ENCODE measurements at regions not wholly inside any gene's neighbourhood (a gene's known extent, or its start where the extent isn't known, plus 50 kb on each side); places are given as distances from the start of the nearest gene placed in this dataset.

DNA sequence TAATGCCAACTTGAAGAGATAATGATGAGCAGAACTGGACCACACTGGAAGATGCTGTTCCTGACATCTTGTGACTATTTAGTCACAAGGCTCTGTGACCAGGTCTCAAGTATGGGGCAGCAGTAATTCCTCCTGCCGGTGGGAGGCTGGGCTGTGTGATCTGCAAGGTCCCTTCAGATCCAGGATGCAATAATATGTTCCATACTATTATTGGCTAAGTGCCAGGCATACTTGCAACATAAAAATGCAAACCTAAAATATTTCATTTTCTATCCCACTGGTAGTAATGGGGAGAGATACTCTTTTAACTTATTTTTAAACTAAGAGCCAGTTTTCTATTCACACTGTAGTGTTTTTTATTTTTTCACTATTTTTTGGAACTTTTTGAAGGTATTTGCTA lies 171.5 kb downstream of the CYP26A1 start:
- DNase-seq (ENCODE audit: low read depth) = no peak
- no peak overlapping the region for H3K4me3 ChIP-seq (ENCODE audit: low read depth, low read length)
- TF ChIP-seq, protein P1, sequence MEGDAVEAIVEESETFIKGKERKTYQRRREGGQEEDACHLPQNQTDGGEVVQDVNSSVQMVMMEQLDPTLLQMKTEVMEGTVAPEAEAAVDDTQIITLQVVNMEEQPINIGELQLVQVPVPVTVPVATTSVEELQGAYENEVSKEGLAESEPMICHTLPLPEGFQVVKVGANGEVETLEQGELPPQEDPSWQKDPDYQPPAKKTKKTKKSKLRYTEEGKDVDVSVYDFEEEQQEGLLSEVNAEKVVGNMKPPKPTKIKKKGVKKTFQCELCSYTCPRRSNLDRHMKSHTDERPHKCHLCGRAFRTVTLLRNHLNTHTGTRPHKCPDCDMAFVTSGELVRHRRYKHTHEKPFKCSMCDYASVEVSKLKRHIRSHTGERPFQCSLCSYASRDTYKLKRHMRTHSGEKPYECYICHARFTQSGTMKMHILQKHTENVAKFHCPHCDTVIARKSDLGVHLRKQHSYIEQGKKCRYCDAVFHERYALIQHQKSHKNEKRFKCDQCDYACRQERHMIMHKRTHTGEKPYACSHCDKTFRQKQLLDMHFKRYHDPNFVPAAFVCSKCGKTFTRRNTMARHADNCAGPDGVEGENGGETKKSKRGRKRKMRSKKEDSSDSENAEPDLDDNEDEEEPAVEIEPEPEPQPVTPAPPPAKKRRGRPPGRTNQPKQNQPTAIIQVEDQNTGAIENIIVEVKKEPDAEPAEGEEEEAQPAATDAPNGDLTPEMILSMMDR (conservative IDR thresholded peaks at IDR 0.05; ENCODE audit: low read depth, low read length) = no peak

DNA sequence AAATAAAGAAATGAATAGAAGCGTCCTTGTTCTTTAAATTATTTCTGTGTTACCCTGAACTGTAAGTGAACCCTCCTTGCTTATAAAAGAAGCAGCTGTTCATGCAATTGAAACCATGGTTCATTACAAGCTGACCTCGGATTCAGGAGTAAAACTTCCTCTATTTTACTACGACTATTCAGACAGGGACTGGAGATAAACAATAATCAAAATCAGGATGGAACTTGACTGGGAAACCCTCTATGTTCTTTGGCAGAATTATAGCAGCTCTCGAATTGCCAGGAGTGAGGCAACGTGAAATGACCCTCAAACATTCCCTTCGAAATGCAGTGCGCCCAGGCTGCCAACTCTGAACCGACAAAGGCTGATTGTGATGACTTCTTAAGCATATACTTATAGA lies 172.1 kb downstream of the CYP26A1 start:
- no peak overlapping the region for H3K4me3 ChIP-seq (ENCODE audit: low read depth, low read length)
- TF ChIP-seq, protein P1 (conservative IDR thresholded peaks at IDR 0.05; ENCODE audit: low read depth, low read length) = no peak
- no peak for DNase-seq (ENCODE audit: low read depth)

DNA sequence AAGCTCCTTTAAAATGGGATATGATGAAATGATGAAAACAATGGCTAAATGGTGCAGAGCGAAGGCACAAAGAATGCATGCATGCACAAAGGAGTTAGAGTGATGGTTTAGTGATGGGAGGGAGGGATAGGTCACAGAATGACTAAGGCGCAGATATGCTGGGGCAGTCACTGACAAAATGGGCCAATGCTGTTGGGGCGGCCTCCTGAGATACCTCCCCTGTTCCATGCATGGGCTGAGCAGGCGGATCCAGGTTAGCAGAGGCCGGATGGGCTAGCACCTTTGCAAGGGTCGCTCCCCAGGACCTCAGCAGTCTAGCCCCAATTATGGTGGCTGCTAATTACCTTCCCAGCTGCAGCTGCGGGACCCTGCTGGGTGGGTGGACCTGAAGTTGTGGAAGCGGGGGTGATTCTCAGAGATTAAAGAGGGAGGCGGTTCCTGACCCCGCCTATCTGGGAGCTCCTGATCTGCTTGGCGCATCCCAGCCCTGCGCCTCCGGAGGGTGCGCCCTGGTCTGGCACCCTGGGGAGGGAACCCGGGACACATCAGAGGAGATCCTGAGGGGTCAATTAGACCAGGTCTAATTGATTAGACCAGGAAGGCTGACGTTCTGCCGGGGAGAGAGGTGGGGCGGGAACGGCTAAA lies 175.0 kb downstream of the CYP26A1 start:
- H3K4me3 ChIP-seq (ENCODE audit: low read depth, low read length) = no peak overlapping the region
- TF ChIP-seq, protein P1 (conservative IDR thresholded peaks at IDR 0.05; ENCODE audit: low read depth, low read length) = no peak

DNA sequence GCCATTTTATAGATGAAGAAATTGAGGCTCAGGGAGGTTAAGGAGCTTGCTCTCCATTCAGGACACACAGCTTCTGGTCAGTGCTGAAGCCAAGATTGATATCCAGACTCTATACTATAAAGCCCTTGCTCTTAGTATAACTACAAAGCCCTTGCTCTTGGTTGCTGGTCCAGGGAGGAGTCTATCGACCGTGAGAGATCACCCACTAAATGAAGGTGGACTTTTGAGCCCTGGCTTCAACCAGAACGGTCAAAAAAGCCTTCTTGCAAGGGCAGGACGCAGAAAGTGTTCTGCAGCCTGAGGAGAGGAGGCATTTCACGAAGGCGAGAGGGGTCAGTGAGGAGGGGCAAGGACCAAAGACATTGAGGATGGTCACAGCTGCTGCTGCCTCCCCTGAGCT lies 176.3 kb downstream of the CYP26A1 start:
- DNase-seq (ENCODE audit: low read depth) = no peak
- H3K4me3 ChIP-seq (ENCODE audit: low read depth, low read length) = no peak overlapping the region
- TF ChIP-seq, protein P1 (conservative IDR thresholded peaks at IDR 0.05; ENCODE audit: low read depth, low read length) = no peak

More for the DNA sequence above, 175.0 kb downstream of the CYP26A1 start:
- DNase-seq (ENCODE audit: low read depth) = no peak

DNA sequence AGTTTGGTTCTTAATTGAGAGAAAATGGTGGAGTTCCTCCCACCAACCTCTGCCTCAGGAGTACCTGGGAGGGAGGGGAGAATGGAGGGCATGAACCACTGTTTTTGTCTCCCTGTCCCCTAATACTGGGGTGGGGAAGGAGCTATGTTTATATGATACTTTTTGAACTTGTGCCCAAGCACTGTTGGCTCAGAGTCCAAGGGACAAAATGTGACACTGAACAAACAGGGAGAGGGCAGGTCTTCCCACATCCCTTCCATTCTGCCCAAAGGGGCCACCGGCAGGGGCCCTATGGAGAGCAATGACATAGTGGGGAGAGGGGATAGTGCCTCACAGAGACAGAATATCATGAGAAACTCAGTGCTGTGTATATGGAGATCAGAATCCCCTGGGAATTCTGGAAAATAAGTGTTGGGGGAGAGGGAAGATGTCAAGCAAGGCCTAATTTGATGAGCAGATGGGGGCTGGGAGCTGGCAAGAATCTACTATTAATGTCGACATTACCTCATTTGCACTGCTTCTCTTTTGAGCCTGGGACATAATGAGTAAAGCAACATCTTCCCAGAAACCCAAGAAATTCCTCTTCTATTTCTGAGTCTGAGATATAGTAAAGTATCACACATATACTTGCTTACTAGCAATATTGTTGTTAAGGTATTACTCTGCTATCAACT lies 180.6 kb downstream of the CYP26A1 start:
- H3K4me3 ChIP-seq (ENCODE audit: low read depth, low read length) = no peak overlapping the region
- TF ChIP-seq, protein P1 (conservative IDR thresholded peaks at IDR 0.05; ENCODE audit: low read depth, low read length) = no peak
- DNase-seq (ENCODE audit: low read depth) = no peak

DNA sequence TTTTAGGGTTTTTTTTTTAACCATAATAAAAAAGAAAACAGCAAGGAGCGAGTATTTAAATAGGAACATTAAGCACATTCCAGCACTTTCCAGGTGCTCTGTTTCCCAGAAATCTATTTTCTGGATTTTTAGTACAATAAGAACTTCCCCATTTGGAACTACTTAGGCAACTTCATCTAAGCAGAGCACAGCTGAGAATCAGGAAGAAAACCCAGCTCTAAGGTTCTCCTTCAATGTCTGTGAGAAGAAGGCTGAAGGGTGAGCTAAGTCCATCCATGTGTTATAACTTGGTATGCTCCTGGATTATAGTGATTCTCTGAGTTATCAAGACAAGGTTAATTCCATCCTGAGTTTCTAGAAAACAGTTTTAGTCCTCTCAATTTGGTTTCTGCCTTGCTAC lies 181.9 kb downstream of the CYP26A1 start:
- no peak overlapping the region for H3K4me3 ChIP-seq (ENCODE audit: low read depth, low read length)
- TF ChIP-seq, protein P1 (conservative IDR thresholded peaks at IDR 0.05; ENCODE audit: low read depth, low read length) = no peak
- DNase-seq (ENCODE audit: low read depth) = no peak

Data from epithelial cell of proximal tubule (primary cell).